Femur (tissue), 1 donor: ENCODE measurements at regions not wholly inside any gene's neighbourhood (a gene's known extent, or its start where the extent isn't known, plus 50 kb on each side); places are given as distances from the start of the nearest gene placed in this dataset.
"Not testable (repeated sequence)": the region's sequence is repeated elsewhere in the genome, so short reads cannot be mapped to it uniquely, and the experiment has no call there.

ENCODE experiments used
- DNase-seq: peaks from one replicate; pipeline ENCODE4 v3.0.0-alpha.2; 2017

DNA sequence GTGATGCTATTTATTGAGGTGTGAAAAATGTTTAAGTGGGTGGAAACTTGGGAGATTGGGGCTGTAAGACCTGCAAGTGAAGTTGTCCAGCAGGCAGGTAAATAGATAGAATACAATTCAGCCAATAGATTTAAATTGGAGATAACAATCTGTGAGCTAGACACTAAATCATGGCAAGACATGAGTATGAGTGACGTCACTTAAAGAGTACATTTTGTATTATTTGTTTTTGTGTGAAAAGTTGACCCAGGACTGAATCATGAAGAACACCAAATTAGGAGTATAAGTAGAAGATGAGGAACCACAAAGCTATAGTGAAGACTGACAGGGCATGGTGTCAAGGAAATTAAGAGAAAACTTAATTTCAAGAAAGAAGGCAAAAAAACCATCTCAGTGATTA is 249.1 kb upstream of the SEMA3C start:
- DNase-seq: no peak

DNA sequence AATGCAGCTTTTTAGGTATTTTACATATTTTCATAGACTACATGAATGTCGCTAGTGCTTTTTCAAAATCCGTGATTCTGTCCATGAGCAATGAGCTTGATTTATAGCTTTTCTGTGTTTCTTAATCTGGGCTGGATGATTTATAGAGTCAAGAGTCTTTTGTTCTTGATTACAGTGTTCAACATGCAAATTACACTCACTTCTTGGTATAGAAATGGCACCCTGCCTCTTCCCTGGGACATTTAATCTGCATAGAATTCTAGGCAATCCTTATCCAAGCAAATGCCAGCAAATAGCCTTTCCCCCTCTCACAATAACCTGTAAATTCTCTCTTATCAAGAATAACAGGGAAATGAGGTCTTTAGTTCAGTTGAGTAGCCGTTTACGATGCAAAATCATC is 246.2 kb upstream of the SEMA3C start:
- DNase-seq: no peak

DNA sequence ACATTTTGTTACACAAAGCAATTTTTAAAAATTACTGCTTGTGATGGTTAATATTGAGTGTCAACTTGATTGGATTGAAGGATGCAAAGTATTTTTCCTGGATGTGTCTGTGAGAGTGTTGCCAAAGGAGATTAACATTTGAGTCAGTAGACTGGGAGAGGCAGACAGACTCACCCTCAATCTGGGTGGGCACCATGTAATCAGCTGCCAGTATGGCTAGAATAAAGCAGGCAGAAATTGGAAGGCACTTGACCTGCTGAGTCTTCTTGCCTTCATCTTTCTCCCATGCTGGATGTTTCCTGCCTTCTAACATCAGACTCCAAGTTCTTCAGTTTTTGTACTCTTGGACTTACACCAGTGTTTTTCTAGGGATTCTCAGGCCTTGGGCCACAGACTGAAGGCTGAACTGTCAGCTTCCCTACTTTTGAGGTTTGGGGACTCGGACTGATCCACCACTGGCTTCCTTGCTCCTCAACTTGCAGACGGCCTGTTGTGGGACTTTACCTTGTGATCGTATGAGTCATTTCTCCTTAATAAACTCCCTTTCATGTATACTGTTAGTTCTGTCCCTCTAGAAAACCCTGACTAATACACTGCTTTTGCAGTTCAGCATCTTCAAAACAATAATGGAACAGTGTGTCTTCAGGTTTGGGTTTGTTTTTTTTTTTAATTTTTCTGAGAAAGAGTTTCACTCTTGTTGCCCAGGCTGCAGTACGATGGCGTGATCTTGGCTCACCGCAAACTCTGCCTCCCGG is 244.1 kb upstream of the SEMA3C start:
- DNase-seq: no peak

DNA sequence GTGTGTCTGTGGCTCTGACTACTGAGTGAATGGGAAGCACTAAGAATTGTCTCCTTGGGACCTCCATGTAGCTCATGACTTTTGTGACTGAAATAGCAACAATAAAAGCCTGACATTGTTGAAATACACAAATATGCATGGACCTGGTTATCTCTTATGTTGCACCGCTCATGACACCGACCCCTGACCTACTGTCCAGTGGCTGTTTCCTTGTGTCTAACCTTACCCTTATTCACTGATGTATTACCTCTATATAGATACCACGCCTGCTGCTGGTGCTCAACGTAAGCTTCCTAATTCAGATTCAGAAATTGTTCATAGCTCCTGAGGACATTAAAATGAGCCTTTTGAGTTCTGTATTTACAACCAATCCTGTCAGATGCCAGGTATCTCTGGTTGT is 243.4 kb upstream of the SEMA3C start:
- DNase-seq: no peak

DNA sequence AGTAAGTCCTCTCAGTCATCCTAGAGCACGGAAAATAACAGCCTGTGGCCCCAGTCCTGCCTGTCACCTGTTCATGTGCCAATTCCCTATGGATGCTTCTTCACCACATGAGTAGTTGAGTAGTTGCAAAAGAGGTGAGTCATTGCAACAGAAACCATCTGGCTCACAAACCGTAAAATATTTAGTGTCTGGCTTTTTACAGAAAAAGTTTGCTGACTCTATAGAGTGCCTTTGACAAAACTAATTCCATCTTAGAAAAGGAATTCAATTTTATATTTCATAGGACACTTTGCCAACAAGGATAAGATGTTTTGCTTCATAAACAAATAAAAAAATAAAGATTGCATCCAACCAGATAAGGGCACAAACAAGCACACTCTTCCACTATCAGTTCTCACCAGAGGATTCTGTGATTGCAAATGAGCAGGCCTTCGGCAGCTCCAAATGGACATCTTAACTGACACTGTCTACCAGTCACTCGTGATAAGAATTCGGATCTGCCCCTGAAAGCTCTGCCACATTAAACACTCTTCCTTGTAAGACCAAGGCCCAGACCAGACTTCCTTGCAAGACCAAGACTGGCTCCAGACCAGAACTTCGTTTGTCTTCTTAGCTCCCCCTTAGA is 242.7 kb upstream of the SEMA3C start:
- DNase-seq: no peak

DNA sequence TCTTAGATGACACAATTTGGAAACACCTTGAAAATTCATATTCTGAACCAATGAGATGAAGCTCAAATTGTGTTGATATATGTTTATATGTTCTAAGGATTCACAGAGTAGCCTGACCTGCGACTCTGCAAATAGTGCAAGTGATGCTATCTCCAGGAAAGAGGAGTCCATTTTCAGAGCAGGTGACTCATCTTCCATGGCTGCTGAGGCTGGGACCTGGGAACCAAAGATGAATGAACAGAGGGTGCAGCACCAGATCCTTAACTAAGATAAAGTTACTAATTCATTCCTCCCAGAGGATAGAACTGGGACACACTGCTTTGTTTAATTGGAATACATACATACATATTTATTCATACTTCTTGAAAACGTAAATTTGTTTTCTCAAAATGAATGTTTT is 240.6 kb upstream of the SEMA3C start:
- no peak for DNase-seq

DNA sequence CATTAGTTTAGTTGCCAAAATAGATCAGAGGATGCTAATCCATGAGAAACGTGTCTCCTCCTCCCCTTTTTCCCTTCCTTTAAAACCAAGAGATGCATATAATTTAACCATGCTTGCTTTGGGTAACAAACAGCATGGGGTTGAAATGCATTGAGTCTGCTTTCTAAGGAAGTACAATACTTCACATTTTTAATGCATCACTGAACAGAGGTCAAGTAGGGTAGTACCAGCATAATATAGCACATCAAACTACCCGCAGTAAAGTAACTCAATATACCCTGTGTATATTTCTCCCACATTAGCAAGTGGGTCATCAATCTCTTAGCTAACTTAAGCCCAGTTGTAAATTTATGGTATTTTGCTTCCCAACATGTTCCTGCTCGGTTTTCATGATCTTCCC is 239.3 kb upstream of the SEMA3C start:
- DNase-seq: no peak

DNA sequence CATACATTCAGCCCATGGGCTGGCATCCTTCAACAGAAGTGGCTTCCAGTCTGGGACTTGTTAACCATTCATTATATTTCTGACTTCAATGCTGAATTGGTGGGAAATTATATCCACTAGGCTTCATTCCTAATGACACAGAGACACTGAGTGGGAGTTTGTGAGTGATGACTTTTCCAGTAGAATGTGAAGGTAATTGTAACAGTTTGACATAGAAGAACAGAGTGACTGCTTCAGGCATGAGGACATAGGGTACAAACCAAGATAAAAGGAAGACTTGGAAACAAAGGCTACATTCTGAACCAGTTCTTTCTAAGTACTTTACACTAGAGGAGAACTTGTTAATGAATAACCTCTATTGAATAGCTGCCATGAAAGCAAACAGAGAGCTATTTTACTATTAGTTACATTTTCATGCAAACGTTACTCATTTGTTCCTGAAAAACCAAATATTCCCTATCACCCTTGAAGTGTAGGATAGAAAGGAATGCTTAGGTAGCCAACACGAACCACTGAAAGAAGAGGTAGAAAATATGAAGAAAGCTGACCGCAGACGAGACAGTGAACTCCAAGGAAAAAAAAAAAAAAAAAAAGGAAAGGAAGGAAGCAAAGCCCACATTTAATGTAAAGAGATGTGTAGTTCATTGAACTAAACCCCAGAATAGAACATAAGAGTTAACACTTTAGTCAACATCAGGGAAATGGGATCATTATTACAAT is 237.0 kb upstream of the SEMA3C start:
- DNase-seq: no peak

DNA sequence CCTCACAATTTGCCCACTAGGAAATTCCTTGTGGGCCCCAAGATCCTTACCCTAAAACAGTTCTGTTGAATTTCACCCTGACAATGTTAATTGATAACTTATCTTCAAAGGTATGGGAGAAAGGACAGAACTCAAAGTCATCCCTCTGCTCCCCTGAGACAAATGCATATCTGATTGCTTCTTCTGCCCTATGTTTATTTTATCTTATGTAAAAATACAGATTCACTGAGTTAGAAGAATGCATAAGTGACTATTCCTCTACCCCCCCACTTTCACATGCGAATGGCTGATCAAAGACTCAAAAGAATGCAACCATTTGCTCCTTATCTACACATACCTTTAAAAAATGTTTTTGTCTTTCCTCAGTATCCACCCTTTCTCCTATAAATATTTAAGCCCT is 235.7 kb upstream of the SEMA3C start:
- no peak for DNase-seq

DNA sequence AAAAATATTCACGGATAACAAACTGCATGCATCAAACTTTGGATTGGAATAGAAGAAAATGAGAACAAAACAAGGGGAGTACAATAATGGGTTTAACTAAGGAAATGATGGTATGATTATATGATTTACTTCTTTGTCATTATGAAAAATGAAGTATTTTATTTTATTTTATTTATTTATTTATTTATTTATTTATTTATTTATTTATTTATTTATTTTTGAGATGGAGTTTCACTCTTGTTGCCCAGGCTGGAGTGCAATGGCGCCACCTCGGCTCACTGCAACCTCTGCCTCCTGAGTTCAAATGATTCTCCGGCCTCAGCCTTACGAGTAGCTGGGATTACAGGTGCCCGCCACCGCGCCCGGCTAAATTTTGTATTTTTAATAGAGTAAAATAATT is 234.1 kb upstream of the SEMA3C start:
- not testable (repeated sequence) for DNase-seq

DNA sequence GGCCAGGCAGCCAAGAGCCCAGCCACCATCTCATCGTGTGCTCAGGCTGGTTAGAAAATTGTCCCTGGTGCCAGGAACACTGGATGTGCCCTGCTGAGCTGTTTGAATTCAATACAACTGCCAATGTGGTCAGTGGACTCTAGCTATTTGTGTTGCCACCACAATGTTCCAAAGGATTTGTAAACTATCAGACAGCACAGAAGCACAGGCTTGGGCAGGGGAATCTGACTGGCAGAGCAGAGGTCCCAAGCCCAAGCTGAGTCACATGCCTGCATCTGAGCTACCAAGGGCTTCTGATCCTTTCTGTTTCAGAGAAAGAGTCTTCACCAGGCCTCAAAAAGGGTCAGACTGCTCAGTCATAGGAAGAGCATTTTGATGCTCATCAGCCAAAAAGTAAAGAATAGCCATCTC is 232.1 kb upstream of the SEMA3C start:
- DNase-seq: no peak

DNA sequence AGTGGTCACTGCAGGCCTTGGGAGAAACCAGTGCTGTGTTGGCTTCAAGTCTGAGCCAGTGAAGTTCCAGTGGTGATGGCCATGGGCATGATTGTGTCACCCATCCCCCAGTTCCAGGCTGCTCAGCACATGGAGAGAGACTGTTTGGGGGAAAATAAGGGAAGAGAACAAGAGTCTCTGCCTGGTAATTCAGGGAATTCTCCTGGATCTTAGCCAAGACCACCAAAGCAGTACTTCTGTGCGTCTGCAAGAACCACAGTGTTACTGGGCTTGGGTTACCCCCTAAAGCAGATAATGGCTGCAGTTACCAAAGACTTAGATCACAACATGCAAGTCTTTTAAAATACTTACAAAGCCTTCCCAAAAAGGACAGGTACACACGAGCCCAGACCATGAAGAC is 225.0 kb upstream of the SEMA3C start:
- DNase-seq: no peak

DNA sequence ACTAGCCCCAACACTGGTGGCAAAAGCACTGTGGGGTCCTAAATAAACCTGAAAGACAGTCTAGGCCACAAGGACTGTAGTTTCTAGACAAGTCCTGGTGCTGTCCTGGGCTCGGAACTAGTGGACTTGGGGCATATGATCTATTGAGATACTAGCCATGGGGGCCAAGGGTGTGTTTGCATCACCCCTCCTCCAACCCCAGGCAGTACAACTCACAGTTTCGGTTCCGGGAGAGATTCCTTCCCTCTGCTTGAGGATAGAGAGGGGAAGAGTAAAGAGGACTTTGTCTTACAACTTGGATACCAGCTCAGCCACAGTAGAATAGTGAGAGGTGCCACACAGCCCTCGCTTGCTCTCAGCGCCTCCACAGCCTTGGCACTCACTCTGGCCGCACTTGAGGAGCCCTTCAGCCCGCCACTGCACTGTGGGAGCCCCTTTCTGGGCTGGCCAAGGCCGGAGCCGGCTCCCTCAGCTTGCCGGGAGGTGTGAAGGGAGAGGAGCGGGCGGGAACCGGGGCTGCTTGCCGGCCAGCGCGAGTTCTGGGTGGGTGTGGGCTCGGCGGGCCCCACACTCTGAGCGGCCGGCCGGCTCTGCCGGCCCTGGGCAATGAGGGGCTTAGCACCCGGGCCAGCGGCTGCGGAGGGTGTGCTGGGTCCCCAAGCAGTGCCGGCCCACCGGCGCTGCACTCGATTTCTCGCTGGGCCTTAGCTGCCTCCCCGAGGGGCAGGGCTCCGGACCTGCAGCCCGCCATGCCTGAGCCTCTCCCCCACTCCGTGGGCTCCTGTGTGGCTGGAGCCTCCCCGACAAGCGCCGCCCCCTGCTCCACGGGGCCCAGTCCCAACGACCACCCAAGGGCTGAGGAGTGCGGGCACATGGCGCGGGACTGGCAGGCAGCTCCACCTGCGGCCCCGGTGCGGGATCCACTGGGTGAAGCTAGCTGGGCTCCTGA is 222.7 kb upstream of the SEMA3C start:
- DNase-seq: not testable (repeated sequence)

DNA sequence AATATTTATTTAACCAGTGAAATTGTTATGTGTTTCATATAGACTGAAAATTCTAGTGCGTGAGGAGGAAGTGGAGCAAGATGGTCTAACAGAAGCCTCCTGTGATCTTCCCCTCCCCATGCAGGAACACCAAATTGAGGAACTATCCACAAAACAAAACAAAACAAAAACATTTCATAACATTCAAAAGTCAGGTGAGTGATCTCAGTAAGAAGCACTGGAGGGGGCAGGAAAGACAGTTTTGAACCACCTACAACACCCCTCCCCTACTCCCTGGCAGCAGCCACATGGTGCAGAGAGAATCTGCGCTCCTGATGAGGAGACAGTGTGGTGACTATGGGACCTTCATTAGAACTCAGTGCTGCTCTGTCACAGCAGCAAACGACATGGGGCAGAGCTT is 221.9 kb upstream of the SEMA3C start:
- no peak for DNase-seq

DNA sequence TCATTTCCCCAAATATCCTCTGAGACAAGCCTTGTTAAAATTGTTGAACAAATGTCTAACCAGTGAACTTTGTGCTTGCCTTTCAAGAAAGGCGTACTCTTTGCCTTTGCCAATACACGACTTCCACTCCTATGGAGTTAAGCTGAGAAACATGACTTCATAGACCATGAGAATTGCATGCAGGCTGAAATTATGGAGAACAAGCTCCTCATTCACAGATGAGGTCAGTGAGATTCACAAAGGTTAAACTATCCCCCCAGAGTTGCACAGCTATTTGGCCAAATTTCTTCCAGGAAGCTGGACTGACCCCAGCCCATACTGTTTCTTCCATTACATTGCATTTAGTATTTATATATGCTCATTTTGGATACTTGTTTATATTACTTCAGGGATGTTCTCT is 221.4 kb upstream of the SEMA3C start:
- peak; percentile 87 for DNase-seq

DNA sequence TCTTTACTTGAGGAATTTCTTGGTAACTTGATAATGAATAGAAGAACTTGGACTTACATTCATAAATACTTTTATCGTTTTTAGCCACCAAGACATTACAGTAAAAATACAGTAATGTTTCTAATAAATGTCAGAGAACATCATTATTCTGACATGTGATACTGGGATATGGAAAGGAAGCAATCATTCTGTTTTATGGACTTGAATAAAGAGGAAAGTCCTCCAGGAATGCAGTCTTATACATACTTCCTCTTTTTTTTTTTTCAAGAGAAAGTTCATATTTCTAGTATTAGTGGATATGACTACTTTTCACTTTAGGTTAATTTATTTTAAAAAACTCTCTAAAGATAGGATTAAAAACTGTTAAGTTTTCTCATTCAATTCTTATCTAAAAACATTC is 220.0 kb upstream of the SEMA3C start:
- DNase-seq: no peak

DNA sequence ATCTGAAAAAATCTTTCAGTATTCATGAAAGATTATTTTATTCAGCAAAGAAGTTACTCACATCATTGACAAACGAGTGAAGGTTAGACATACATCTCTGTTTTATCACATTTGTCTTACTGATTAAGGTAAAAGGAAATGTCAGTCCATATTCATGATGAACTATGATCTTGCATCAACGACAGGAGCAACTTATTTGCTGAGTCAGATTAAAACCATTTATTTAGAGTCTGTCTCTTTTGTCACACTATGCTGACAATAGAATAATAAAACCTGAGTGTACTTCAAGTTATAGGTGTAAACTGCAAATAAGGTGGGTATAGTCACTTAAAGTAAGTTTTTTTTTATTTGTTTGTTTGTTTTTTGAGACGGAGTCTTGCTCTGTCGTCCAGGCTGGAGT is 216.5 kb upstream of the SEMA3C start:
- DNase-seq: no peak

DNA sequence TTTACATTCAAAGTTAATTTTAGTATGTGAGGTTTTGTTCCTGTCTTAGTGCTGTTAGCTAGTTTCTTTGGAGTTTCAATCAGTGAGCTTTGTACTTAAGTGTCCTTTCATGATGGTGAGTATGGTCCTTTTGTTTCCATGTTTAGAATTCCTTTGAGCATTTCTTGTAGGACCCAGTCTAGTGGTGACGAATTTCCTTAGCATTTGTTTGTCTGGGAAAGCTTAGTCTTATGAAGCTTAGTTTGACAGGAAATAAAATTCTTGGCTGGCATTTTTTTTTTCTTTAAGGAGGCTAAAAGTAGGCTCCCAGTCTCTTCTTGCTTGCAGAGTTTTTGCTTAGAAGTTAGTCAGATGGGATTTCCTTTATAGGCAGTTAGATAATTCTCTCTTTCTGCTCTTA is 209.2 kb upstream of the SEMA3C start:
- DNase-seq: no peak

DNA sequence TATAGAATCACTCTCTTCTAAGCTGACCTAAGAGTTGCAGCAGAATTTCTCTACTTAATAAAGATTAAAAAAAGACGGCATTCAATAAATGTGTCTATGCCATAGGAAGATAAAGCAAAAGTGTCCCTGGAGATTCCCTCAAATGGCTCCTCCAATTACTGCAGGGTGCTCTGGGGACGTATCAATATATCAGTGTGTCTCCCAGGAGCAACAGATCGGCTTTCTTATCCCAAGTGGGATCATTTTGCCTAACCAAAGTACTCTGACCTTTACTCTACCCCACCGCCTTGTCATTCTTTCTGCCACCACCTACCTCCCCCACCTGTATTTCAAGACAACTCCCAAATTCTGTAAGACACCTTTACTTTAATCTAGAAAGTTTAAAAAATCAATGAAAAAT is 202.0 kb upstream of the SEMA3C start:
- no peak for DNase-seq

DNA sequence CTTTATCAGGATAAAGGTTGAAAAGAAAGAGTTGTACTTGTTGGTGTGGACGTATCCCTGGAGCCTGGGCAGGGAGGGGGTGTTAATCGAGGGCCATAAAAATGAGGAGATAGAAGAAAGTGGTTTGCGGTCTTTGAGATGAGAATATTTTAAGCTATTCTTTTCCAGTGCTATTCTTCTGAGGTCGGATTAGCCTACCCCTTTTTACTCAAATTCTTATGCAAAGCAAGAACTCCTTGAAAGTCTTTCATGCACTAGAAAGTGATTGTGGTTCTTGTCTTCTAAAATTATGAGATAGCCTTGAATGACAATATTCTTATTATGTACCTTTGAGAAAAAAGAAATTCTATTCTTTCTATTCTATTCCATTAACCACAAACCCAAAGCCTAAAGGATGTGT is 201.3 kb upstream of the SEMA3C start:
- no peak for DNase-seq

DNA sequence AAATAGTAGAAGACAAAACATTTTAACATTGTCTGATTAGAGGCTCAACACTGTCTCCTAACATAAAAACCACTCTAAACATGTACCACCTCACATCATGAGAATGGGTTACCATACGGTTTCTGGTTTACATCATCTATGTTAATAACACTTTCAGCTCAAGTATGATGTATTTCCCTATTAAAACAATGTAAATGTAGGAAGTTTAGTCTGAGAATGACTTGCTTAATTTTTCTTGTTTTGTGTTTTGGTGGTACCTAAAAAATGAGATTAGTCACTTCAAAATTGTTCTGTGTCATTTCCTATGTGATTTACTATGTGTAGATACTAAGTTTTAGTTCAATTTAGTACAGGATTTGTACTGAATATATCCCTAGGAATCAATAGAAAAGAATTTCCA is 195.8 kb upstream of the SEMA3C start:
- no peak for DNase-seq

DNA sequence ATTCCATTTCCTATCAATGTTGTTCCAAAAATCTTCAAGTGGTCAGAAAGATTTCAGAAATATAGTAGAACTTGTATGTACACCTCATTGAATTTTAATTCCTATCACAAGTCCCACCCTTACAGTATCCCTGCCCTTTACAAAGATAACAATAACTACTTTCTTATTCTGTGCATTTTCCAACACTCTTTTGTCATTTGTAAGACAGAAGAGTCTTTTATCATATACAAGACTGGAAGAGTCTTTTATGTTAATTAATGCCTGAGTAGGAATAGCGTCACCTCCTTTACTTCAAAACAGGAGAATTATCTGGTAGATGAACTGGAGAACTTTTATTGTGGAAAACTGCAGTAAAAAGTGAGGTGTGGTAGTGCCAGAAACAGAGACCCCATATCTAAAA is 193.9 kb upstream of the SEMA3C start:
- no peak for DNase-seq
